ENCODE measurements at regions not wholly inside any gene's neighbourhood (a gene's known extent, or its start where the extent isn't known, plus 50 kb on each side); places are given as distances from the start of the nearest gene placed in this dataset.

DNA sequence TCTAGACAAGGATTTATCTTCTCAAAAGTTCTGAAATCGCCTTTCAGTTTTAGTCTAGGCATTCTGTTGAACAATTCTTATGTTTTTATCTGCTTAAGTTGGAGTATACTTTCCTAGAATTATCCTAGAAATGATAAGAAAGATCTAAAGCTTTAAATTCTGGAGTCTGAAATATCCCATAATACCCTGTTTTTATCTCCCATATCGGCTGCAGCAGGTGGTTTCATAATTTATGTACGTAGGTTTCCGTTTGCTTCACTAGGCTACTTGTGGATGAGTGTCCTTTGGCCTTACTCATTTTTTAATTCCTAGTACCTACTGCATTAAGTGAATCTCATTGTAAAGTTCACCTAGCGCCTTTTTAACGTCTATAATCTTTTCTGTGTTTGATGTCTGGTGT, 58.5 kb upstream of the MGAT5 start:
- Histone ChIP-seq H3K27me3 (ENCODE audit: control insufficient read depth in 2 of 2, insufficient read depth in 2 of 2, low read length in 2 of 2) (no peaks in the 10 kb centered on the region), H3K36me3 (ENCODE audit: control insufficient read depth, insufficient read depth, low read length) (no peaks in the 10 kb centered on the region), H2AFZ (ENCODE audit: low read depth, low read length) (no peak overlapping the region), H3K4me2 (ENCODE audit: insufficient read depth, low read length) (peak overlapping the region; percentile 11; the same call in 1 of the 2 replicates), H3K4me3 (no peak overlapping the region), H3K79me2 (ENCODE audit: control insufficient read depth, insufficient read depth, low read length) (no peaks in the 10 kb centered on the region), H3K27ac (ENCODE audit: extremely low read depth, low read depth, low read length) (no peak overlapping the region; the same call in 2 of the 3 replicates), H3K9me3 (replicated peaks; ENCODE audit: control insufficient read depth, insufficient read depth, low read depth, low read length) (no peaks in the 10 kb centered on the region), H4K20me1 (replicated peaks; ENCODE audit: control insufficient read depth, insufficient read depth, low read length) (no peaks in the 10 kb centered on the region), H3K9me1 (ENCODE audit: control insufficient read depth, insufficient read depth, low read length) (no peaks in the 10 kb centered on the region), H3K4me1 (replicated peaks in 1 of 2; ENCODE audit: control insufficient read depth in 2 of 2, insufficient read depth in 2 of 2, low read length in 2 of 2) (peaks cover 6 to 32% of the 10 kb centered on the region in 2 experiments), H3K9ac (ENCODE audit: insufficient read depth in 1 of 2, low read depth in 2 of 2, low read length in 2 of 2) (no peak overlapping the region)
- intact Hi-C loops (cut with micrococcal nuclease) = loop anchor here (5.0 kb wide), 1 partner anchor 48 kb away; no protein-coding TSS in a partner anchor
- DNase-seq (ENCODE audit: extremely low read depth in 1 of 4, low spot score in 3 of 4) = peak; percentile 18 to 64 (median 34)
- no TSS peak for BruUV-seq (replicated peaks)
- FAIRE-seq = no peak
- in situ Hi-C loops (cut with MboI) = no loop called here
- ChIA-PET CTCF (ENCODE audit: low intra/inter-chr PET ratio) (no interaction called here), POLR2A (interaction anchor here (0.7 kb wide), 1 partner anchor 32 kb away, joined by 3 read pairs; no protein-coding TSS in a partner anchor)
- WGBS (ENCODE audit: insufficient coverage, low coverage, missing lambda C conversion rate) = 4% methylated on average over 6 of the region's 6 CpGs
- peak; percentile 79 for ATAC-seq
- TF ChIP-seq MEIS2 (IDR thresholded peaks at IDR 0.05; ENCODE audit: partially characterized antibody) (peak; percentile 93), ZNF696 (CRISPR knock-in tag; conservative IDR thresholded peaks at IDR 0.05) (no peak), MCM2 (IDR thresholded peaks at IDR 0.05; ENCODE audit: low read depth) (no peak), CXXC5 (CRISPR knock-in tag; IDR thresholded peaks at IDR 0.05) (peak; percentile 84), SMARCA4 (IDR thresholded peaks at IDR 0.05) (peak; percentile 84), ETV1 (tag; conservative IDR thresholded peaks at IDR 0.05; ENCODE audit: low read depth) (peak; percentile 24; the same call in 1 of the 2 replicates), RBM17 (IDR thresholded peaks at IDR 0.05; ENCODE audit: borderline replicate concordance, low read depth, low read length) (no peak), GATA2 (CRISPR knock-in tag; IDR thresholded peaks at IDR 0.05) (peak; percentile 71; the same call in 1 of the 2 replicates), SMAD4 (CRISPR knock-in tag; conservative IDR thresholded peaks at IDR 0.05) (peak; percentile 36; the same call in 1 of the 2 replicates), JUND (IDR thresholded peaks at IDR 0.05; ENCODE audit: borderline replicate concordance, low read depth, low read length) (peak; percentile 14; the same call in 1 of the 2 replicates), JUND (tag; IDR thresholded peaks at IDR 0.05; ENCODE audit: borderline replicate concordance, low read depth, low read length) (peak; percentile 12; the same call in 1 of the 3 replicates), ZEB2 (IDR thresholded peaks at IDR 0.05) (peak; percentile 47; the same call in 1 of the 2 replicates), EWSR1 (IDR thresholded peaks at IDR 0.05; ENCODE audit: borderline replicate concordance, low read depth, partially characterized antibody) (no peak)
- TF ChIP-seq, protein P1, sequence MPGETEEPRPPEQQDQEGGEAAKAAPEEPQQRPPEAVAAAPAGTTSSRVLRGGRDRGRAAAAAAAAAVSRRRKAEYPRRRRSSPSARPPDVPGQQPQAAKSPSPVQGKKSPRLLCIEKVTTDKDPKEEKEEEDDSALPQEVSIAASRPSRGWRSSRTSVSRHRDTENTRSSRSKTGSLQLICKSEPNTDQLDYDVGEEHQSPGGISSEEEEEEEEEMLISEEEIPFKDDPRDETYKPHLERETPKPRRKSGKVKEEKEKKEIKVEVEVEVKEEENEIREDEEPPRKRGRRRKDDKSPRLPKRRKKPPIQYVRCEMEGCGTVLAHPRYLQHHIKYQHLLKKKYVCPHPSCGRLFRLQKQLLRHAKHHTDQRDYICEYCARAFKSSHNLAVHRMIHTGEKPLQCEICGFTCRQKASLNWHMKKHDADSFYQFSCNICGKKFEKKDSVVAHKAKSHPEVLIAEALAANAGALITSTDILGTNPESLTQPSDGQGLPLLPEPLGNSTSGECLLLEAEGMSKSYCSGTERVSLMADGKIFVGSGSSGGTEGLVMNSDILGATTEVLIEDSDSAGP (CRISPR knock-in tag; IDR thresholded peaks at IDR 0.05) = no peak
- TF ChIP-seq, protein P2, sequence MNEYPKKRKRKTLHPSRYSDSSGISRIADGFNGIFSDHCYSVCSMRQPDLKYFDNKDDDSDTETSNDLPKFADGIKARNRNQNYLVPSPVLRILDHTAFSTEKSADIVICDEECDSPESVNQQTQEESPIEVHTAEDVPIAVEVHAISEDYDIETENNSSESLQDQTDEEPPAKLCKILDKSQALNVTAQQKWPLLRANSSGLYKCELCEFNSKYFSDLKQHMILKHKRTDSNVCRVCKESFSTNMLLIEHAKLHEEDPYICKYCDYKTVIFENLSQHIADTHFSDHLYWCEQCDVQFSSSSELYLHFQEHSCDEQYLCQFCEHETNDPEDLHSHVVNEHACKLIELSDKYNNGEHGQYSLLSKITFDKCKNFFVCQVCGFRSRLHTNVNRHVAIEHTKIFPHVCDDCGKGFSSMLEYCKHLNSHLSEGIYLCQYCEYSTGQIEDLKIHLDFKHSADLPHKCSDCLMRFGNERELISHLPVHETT (CRISPR knock-in tag; conservative IDR thresholded peaks at IDR 0.05 in 1 of 2, IDR thresholded peaks at IDR 0.05 in 1 of 2) = no peak
- TF ChIP-seq, protein P3, sequence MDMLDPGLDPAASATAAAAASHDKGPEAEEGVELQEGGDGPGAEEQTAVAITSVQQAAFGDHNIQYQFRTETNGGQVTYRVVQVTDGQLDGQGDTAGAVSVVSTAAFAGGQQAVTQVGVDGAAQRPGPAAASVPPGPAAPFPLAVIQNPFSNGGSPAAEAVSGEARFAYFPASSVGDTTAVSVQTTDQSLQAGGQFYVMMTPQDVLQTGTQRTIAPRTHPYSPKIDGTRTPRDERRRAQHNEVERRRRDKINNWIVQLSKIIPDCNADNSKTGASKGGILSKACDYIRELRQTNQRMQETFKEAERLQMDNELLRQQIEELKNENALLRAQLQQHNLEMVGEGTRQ (CRISPR knock-in tag; IDR thresholded peaks at IDR 0.05) = no peak
